ENCODE measurements at regions not wholly inside any gene's neighbourhood (a gene's known extent, or its start where the extent isn't known, plus 50 kb on each side); places are given as distances from the start of the nearest gene placed in this dataset.
"Not testable (repeated sequence)": the region's sequence is repeated elsewhere in the genome, so short reads cannot be mapped to it uniquely, and the experiment has no call there.

DNA sequence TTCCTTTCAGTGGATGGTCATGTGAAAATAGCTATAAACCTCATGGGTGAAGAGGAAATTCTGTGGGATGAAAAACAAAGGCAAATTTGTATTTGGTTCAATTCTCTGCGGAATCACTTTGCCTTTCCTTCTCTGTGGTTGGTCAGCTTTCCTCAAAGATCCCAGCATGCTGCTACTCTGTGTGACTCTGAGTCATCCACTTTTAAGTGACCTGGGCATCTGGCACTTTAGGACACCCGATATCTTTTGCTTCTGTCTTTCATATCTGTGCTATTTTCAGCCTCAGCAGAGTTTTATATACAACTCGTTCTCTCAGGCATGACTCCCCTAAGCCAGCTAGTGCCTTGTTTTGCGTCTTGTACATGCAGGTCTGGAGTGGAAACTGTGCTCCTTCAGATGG is 217.0 kb upstream of the PIEZO2 start:
- Histone ChIP-seq H2AFZ (no peak overlapping the region), H3K36me3 (replicated peaks; ENCODE audit: insufficient read depth, low read depth) (no peaks in the 10 kb centered on the region), H3K4me1 (ENCODE audit: insufficient read depth) (no peaks in the 10 kb centered on the region), H3K27me3 (no peaks in the 10 kb centered on the region), H3K9me2 (replicated peaks; ENCODE audit: insufficient read depth) (no peaks in the 10 kb centered on the region), H4K20me1 (ENCODE audit: insufficient read depth, poor library complexity, severe bottlenecking) (no peaks in the 10 kb centered on the region), H3K4me2 (no peak overlapping the region), H3K9me3 (ENCODE audit: low read depth) (no peaks in the 10 kb centered on the region), H3K27ac (no peak overlapping the region), H3K79me2 (no peaks in the 10 kb centered on the region), H3K4me3 (no peak overlapping the region)
- WGBS (ENCODE audit: low lambda C conversion rate, missing lambda C conversion rate): 50% methylated on average over 4 of the region's 4 CpGs
- DNase-seq (ENCODE audit: low spot score): no peak
- TF ChIP-seq EZH2 (IDR thresholded peaks at IDR 0.05; ENCODE audit: borderline replicate concordance) (no peak), EZH2phosphoT487 (IDR thresholded peaks at IDR 0.05; ENCODE audit: low read depth, severe bottlenecking, unreplicated experiment) (no peak)
- TF ChIP-seq, protein P1, sequence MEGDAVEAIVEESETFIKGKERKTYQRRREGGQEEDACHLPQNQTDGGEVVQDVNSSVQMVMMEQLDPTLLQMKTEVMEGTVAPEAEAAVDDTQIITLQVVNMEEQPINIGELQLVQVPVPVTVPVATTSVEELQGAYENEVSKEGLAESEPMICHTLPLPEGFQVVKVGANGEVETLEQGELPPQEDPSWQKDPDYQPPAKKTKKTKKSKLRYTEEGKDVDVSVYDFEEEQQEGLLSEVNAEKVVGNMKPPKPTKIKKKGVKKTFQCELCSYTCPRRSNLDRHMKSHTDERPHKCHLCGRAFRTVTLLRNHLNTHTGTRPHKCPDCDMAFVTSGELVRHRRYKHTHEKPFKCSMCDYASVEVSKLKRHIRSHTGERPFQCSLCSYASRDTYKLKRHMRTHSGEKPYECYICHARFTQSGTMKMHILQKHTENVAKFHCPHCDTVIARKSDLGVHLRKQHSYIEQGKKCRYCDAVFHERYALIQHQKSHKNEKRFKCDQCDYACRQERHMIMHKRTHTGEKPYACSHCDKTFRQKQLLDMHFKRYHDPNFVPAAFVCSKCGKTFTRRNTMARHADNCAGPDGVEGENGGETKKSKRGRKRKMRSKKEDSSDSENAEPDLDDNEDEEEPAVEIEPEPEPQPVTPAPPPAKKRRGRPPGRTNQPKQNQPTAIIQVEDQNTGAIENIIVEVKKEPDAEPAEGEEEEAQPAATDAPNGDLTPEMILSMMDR (IDR thresholded peaks at IDR 0.05; ENCODE audit: poor library complexity): no peak

DNA sequence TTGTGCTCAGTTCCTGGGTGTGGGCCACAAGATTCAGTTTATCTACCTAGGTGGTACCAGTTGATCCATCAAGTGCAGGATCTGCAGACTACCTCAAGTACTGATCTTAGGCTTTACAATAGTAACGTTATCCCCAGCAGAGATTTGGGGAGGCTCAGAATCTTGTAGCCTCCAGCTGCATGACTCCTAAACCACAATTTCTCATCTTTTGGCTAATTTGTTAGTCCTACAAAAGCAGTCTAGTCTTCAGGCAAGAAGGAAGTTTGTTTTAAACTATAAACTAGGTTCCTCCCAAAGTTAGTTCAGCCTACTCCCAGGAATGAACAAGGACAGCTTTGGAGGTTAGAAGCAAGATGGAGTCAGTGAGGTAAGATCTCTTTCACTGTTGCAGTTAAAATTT is 213.5 kb upstream of the PIEZO2 start:
- no peak for TF ChIP-seq EZH2 (IDR thresholded peaks at IDR 0.05; ENCODE audit: borderline replicate concordance)
- no peak for TF ChIP-seq EZH2phosphoT487 (IDR thresholded peaks at IDR 0.05; ENCODE audit: low read depth, severe bottlenecking, unreplicated experiment)
- TF ChIP-seq, protein P1 (IDR thresholded peaks at IDR 0.05; ENCODE audit: poor library complexity): no peak
- H2AFZ ChIP-seq: no peak overlapping the region
- no peaks in the 10 kb centered on the region for H3K9me2 ChIP-seq (replicated peaks; ENCODE audit: insufficient read depth)

DNA sequence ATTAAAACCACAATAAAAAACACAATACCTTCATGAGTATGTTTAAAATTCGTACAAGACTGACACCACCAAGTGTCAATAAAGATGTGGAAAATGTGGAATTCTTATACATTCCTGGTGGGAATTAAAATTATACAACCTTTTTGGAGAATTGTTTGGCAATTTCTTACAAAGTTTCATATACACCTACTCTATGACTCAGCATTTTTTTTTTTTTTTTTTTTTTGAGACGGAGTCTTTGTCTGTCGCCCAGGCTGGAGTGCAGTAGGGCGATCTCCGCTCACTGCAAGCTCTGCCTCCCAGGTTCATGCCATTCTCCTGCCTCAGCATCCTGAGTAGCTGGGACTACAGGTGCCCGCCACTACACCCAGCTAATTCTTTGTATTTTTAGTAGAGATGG is 212.5 kb upstream of the PIEZO2 start:
- 95% methylated on average over 6 of the region's 6 CpGs for WGBS (ENCODE audit: low lambda C conversion rate, missing lambda C conversion rate)
- not testable (repeated sequence) for H3K9me3 ChIP-seq (ENCODE audit: low read depth)

More for the DNA sequence above, 213.5 kb upstream of the PIEZO2 start:
- no peaks in the 10 kb centered on the region for H4K20me1 ChIP-seq (ENCODE audit: insufficient read depth, poor library complexity, severe bottlenecking)
- H3K4me1 ChIP-seq (ENCODE audit: insufficient read depth): no peaks in the 10 kb centered on the region
- no peaks in the 10 kb centered on the region for H3K9me3 ChIP-seq (ENCODE audit: low read depth)
- H3K79me2 ChIP-seq: no peaks in the 10 kb centered on the region
- no peaks in the 10 kb centered on the region for H3K36me3 ChIP-seq (replicated peaks; ENCODE audit: insufficient read depth, low read depth)
- H3K4me3 ChIP-seq: no peak overlapping the region
- WGBS (ENCODE audit: low lambda C conversion rate, missing lambda C conversion rate): 91% methylated on average over 1 of the region's 1 CpG
- no peak overlapping the region for H3K4me2 ChIP-seq
- no peak for DNase-seq (ENCODE audit: low spot score)
- no peak overlapping the region for H3K27ac ChIP-seq
- H3K27me3 ChIP-seq: no peaks in the 10 kb centered on the region

DNA sequence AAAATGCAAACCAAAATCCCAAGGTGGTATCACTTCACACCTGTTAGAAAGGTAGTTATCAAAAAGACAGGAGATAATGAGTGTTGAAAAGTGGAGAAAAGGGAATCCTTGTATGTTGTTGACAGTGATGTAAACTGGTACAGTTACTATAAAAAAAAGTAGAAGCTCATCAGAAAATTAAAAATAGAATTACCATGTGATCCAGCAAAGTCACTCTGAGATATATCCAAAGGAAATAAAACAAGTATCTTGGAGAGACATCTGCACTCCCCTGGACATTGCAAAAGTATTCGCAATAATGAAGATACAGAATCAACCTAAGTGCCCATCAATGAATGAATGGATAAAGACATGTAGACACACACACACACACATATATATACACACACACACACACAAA is 208.3 kb upstream of the PIEZO2 start:
- 100% methylated on average over 1 of the region's 1 CpG for WGBS (ENCODE audit: low lambda C conversion rate, missing lambda C conversion rate)
- H3K4me3 ChIP-seq: no peak overlapping the region
- H3K4me2 ChIP-seq: no peak overlapping the region
- no peaks in the 10 kb centered on the region for H3K79me2 ChIP-seq
- DNase-seq (ENCODE audit: low spot score): no peak
- H3K9me2 ChIP-seq (replicated peaks; ENCODE audit: insufficient read depth): no peaks in the 10 kb centered on the region
- no peaks in the 10 kb centered on the region for H3K4me1 ChIP-seq (ENCODE audit: insufficient read depth)
- H3K9me3 ChIP-seq (ENCODE audit: low read depth): no peaks in the 10 kb centered on the region
- no peaks in the 10 kb centered on the region for H3K36me3 ChIP-seq (replicated peaks; ENCODE audit: insufficient read depth, low read depth)
- no peaks in the 10 kb centered on the region for H3K27me3 ChIP-seq
- H4K20me1 ChIP-seq (ENCODE audit: insufficient read depth, poor library complexity, severe bottlenecking): no peaks in the 10 kb centered on the region
- TF ChIP-seq, protein P1 (IDR thresholded peaks at IDR 0.05; ENCODE audit: poor library complexity): no peak
- TF ChIP-seq EZH2 (IDR thresholded peaks at IDR 0.05; ENCODE audit: borderline replicate concordance) (no peak), EZH2phosphoT487 (IDR thresholded peaks at IDR 0.05; ENCODE audit: low read depth, severe bottlenecking, unreplicated experiment) (no peak)
- no peak overlapping the region for H3K27ac ChIP-seq
- H2AFZ ChIP-seq: no peak overlapping the region

More for the DNA sequence above, 212.5 kb upstream of the PIEZO2 start:
- H3K4me1 ChIP-seq (ENCODE audit: insufficient read depth); H3K27ac ChIP-seq; H3K79me2 ChIP-seq; H3K27me3 ChIP-seq; H3K9me2 ChIP-seq (replicated peaks; ENCODE audit: insufficient read depth); H3K4me3 ChIP-seq; H3K36me3 ChIP-seq (replicated peaks; ENCODE audit: insufficient read depth, low read depth); DNase-seq (ENCODE audit: low spot score); H4K20me1 ChIP-seq (ENCODE audit: insufficient read depth, poor library complexity, severe bottlenecking); H3K4me2 ChIP-seq; H2AFZ ChIP-seq: not testable (repeated sequence)

DNA sequence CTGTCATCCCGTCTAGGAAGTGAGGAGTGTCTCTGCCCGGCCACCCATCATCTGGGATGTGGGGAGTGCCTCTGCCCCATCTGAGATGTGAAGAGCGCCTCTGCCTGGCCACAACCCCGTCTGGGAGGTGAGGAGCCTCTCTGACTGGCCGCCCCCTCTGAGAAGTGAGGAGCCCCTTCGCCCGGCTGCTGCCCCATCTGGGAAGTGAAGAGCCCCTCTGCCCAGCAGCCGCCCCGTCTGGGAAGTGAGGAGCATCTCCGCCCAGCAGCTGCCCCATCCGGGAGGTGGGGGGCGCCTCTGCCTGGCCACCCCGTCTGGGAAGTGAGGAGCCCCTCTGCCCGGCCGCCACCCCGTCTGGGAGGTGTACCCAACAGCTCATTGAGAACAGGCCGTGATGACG is 195.2 kb upstream of the PIEZO2 start:
- H3K36me3 ChIP-seq (replicated peaks; ENCODE audit: insufficient read depth, low read depth); H3K4me3 ChIP-seq; H2AFZ ChIP-seq; H3K4me1 ChIP-seq (ENCODE audit: insufficient read depth); DNase-seq (ENCODE audit: low spot score); H3K79me2 ChIP-seq; H3K27ac ChIP-seq; H3K9me2 ChIP-seq (replicated peaks; ENCODE audit: insufficient read depth); H3K27me3 ChIP-seq; H3K4me2 ChIP-seq; H4K20me1 ChIP-seq (ENCODE audit: insufficient read depth, poor library complexity, severe bottlenecking); H3K9me3 ChIP-seq (ENCODE audit: low read depth): not testable (repeated sequence)
- 91% methylated on average over 16 of the region's 18 CpGs for WGBS (ENCODE audit: low lambda C conversion rate, missing lambda C conversion rate)

Data from hepatocyte (in vitro differentiated cells).